Right cardiac atrium (tissue), 5 donors: ENCODE measurements at regions not wholly inside any gene's neighbourhood (a gene's known extent, or its start where the extent isn't known, plus 50 kb on each side); places are given as distances from the start of the nearest gene placed in this dataset.
"Not testable (repeated sequence)": the region's sequence is repeated elsewhere in the genome, so short reads cannot be mapped to it uniquely, and the experiment has no call there.

Source experiments
- ATAC-seq, 2 donors: fragments of 200-7000 bp; cut with Tn5 transposase; one replicate each; pipeline versions ENCODE4 v1.8.0 to v1.9.1; 2020; ENCODE audit warnings: moderate library complexity in 2 of 2, mild to moderate bottlenecking in 1 of 2
- DNase-seq, 3 donors: peaks; one replicate each; pipeline ENCODE4 v3.0.0-alpha.2; 2020
- H3K27ac ChIP-seq: one replicate; pipeline ENCODE4 v1.5.1; 2013; ENCODE audit warnings: mild to moderate bottlenecking, low read length, control low read depth, moderate library complexity
- H3K27me3 ChIP-seq: one replicate; pipeline ENCODE4 v1.6.1; 2013; ENCODE audit not compliant: control insufficient read depth, insufficient read depth
- H3K4me1 ChIP-seq: one replicate; pipeline ENCODE4 v1.6.1; 2013; ENCODE audit warnings: low read length; ENCODE audit not compliant: control insufficient read depth, insufficient read depth
- H3K4me3 ChIP-seq: one replicate; pipeline ENCODE4 v1.5.1; 2013; ENCODE audit warnings: low read length, control low read depth
- H3K9me3 ChIP-seq: one replicate; pipeline ENCODE4 v1.6.1; 2013; ENCODE audit warnings: low read length; ENCODE audit not compliant: control insufficient read depth
- WGBS: extraction: QIAGEN DNeasy Blood & Tissue Kit; methylation state at CpG from one replicate; pipeline ENCODE4 v1.1.7; 2013; 5-methylcytosine and 5-hydroxymethylcytosine counted together
- intact Hi-C, 4 donors: fragments of 100-400 bp; cut with DNase I; formaldehyde crosslinking; loops; one replicate each; pipeline versions ENCODE4 v1.11.0 to v1.14.0; 2022 to 2023
- donor health status: healthy with polysubstance abuse.
- donor health status: DM: no; HTN: yes; CAD: no.
- donor health status: DM: no; HTN: no; CAD: no.
- donor health status: DM: no; HTN: yes; CAD: no; lungs with severe emphysema.
- donor health status: DM: yes; HTN: yes; CAD: no.

DNA sequence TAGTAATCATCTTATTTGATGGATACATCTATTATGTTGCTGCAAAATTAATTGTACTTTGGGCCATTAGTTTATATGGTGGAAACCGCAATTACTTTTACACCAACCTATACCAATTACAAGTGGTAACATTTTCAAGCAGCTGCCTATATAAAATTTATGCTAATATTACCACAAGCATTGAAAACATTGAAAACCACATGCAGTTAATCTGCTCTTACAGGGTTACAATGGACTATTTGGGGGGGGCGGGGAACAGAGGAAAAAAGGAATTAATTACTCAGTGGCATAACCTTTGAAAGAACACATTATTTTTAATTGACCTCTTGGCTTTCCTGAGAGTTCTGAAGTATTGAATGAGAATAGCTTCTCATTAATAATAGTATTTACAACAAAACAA is 1793.2 kb downstream of the NCAM2 start:
- ATAC-seq: no peak
- intact Hi-C loops: loop anchor here in 1 of 4 donors (10.0 kb wide), 1 partner anchor 1787 kb away; no protein-coding TSS in a partner anchor

DNA sequence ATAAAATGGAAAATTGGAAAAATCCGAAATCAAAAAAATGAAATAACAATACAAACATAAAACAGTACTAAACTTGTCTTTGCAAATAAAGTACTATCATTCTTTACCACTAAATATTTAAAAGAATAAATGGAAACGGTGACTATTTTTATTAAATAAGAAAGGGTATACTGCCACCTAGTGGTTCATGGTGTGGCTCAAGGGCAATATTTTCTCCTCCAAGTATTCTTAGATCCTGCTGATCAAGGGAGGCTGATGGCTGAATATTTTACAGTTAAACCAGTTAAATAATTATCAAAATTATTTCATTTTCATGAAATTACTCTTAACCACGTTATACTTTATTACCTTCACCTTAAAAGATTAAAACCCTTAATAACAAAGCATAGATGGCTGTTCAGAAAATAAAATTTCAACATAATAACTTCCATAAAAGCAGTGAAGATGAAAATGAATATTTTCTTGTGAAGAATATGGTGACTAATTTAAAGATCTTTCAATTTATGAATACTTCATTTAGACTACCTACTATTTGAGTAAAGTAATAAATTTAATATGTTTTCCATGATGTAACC is 1793.9 kb downstream of the NCAM2 start:
- Histone ChIP-seq H3K27ac (no peak overlapping the region), H3K4me3 (no peak overlapping the region), H3K9me3 (no peaks in the 10 kb centered on the region), H3K4me1 (no peaks in the 10 kb centered on the region), H3K27me3 (no peaks in the 10 kb centered on the region)
- intact Hi-C loops: loop anchor here in 1 of 4 donors (10.0 kb wide), 1 partner anchor 1787 kb away; no protein-coding TSS in a partner anchor
- no peak for ATAC-seq
- DNase-seq: no peak
- WGBS: 0% methylated on average over 3 of the region's 3 CpGs

More for the DNA sequence above, 1793.2 kb downstream of the NCAM2 start:
- H3K4me3 ChIP-seq: no peak overlapping the region
- no peaks in the 10 kb centered on the region for H3K9me3 ChIP-seq
- H3K27me3 ChIP-seq: no peaks in the 10 kb centered on the region
- no peaks in the 10 kb centered on the region for H3K4me1 ChIP-seq
- WGBS: 69% methylated on average over 2 of the region's 2 CpGs
- no peak overlapping the region for H3K27ac ChIP-seq
- no peak for DNase-seq

DNA sequence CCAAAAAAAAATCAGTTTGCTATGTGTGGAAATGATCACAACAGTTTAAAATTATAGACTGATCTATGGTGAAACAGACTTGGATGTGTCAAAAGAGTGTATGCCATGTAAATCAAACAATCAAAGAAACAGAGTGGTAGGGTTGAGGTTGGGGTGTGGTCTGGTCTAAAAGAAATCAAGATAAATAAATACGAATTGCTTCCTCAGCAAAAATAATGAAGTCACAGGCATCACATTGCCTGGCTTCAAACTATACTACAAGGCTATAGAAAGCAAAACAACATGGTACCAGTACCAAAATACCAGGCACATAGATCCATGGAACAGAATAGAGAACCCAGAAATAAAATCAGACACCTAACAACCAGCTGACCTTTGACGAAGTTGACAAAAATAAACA is 1796.9 kb downstream of the NCAM2 start:
- ATAC-seq (no peak), DNase-seq (no peak)
- Histone ChIP-seq H3K27ac (no peak overlapping the region), H3K4me1 (no peaks in the 10 kb centered on the region), H3K4me3 (no peak overlapping the region), H3K27me3 (no peaks in the 10 kb centered on the region), H3K9me3 (no peaks in the 10 kb centered on the region)
- intact Hi-C loops: loop anchor here in 1 of 4 donors (10.0 kb wide), 1 partner anchor 1790 kb away; no protein-coding TSS in a partner anchor
- 80% methylated on average over 2 of the region's 2 CpGs for WGBS

DNA sequence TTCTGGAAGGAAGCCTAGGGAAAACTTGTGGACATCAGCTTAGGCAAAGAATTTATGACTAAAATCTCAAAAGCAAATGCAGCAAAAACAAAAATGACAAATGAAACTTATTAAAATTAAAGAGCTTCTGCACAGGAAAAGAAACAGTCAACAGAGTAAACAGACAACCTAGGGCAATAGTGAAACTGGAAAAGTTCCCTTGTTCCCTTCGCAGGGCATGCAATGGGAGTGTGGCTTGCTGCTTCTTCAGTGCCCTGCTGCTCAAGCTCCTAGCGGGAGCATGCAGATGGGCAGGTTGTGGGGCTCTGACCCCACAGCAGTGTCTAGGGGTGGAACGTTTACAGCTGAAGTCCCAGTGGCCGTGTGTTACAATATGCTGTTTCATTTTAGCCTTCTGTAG is 1797.4 kb downstream of the NCAM2 start:
- Histone ChIP-seq H3K4me3 (no peak overlapping the region), H3K27ac (no peak overlapping the region), H3K9me3 (no peaks in the 10 kb centered on the region), H3K27me3 (no peaks in the 10 kb centered on the region), H3K4me1 (no peaks in the 10 kb centered on the region)
- intact Hi-C loops: loop anchor here in 1 of 4 donors (10.0 kb wide), 1 partner anchor 1791 kb away; no protein-coding TSS in a partner anchor
- ATAC-seq (no peak), DNase-seq (no peak)
- WGBS: 53% methylated on average over 4 of the region's 4 CpGs

DNA sequence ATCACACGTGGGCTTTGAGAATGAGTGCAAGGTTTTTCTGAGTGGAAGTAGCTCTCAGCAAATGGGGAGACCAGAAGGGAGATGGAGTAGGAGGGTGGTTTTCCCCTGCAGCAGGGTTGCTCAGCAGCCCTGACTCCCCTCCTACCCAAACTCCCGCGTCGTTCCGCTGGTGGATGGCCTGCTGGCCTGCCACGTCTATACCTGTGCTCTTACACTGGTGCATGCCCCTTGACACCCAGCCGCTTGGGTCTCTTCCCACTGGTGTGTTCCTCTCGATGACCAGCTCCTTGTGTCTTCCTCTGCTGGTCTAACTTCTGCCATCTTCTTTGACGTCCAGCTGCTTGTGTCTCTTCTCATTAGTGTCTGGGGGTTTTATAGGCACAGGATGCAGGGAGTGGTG is 1797.9 kb downstream of the NCAM2 start:
- WGBS: 89% methylated on average over 9 of the region's 9 CpGs
- Histone ChIP-seq H3K4me1 (no peaks in the 10 kb centered on the region), H3K27ac (no peak overlapping the region), H3K27me3 (no peaks in the 10 kb centered on the region), H3K9me3 (no peaks in the 10 kb centered on the region), H3K4me3 (no peak overlapping the region)
- intact Hi-C loops: loop anchor here in 1 of 4 donors (10.0 kb wide), 1 partner anchor 1791 kb away; no protein-coding TSS in a partner anchor
- ATAC-seq (no peak), DNase-seq (no peak)

DNA sequence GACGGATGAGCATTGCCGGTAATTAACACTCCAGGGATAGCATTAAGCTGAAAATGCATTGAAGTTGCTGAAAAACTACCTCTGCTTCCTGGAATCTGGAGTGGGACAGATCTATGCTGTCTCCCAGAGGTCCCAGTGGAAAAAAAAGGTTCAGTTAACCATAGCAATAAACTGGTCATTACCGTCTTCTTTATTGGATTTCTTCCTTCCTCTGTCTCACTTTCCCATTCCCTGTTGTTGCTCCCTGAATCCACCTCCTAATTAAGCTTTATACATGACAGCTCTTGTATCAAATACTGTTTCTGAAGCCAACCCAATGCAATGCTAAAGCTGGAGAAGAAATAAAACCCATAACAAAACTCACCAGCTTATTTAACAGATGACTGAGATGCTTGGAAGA is 1805.9 kb downstream of the NCAM2 start:
- Histone ChIP-seq H3K27me3 (no peaks in the 10 kb centered on the region), H3K4me1 (no peaks in the 10 kb centered on the region), H3K27ac (no peak overlapping the region), H3K4me3 (no peak overlapping the region), H3K9me3 (no peaks in the 10 kb centered on the region)
- DNase-seq (no peak), ATAC-seq (no peak)
- 54% methylated on average over 3 of the region's 3 CpGs for WGBS
- intact Hi-C loops: no loop called here

DNA sequence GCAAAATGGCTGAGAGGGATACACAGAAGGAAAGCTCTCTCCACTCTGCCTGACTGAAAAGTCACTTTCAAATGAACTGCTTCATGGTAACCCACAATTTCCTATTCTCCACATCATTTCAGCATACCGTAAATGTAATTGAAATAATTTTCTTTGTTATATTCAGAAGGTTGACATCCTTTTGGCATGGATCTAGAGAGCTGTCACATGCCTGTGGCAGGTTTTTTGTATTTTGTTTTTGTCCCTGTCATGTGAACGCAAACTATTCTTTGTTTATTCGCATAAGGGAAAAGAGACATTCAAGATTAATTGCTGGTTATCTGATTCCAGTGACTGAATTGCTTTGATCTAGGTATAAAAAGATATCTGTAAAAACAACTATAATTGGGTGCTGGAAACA is 1808.1 kb downstream of the NCAM2 start:
- 85% methylated on average over 3 of the region's 3 CpGs for WGBS
- no peak overlapping the region for H3K4me3 ChIP-seq
- no peak for DNase-seq
- H3K27me3 ChIP-seq: no peaks in the 10 kb centered on the region
- intact Hi-C loops: no loop called here
- no peak for ATAC-seq
- no peaks in the 10 kb centered on the region for H3K9me3 ChIP-seq
- H3K27ac ChIP-seq: no peak overlapping the region
- no peaks in the 10 kb centered on the region for H3K4me1 ChIP-seq

DNA sequence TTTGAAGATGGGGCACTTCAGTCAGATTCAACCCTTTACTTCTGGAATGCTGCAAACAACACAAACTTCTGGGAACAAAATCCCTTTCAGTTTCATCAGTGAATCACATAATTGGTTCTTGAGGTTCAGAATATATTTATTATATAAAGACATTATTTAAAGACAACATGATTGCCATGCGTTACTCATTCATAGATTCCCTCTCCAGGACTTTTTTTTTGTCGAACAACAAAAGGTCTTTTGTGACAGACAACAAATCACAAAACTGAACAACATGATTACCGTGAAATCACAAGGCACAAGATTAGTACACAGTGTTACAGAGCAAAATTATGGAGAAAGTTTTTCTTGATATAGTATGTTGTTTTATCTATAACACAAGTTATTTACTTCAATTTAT is 1815.0 kb downstream of the NCAM2 start:
- no peaks in the 10 kb centered on the region for H3K27me3 ChIP-seq
- intact Hi-C loops: no loop called here

DNA sequence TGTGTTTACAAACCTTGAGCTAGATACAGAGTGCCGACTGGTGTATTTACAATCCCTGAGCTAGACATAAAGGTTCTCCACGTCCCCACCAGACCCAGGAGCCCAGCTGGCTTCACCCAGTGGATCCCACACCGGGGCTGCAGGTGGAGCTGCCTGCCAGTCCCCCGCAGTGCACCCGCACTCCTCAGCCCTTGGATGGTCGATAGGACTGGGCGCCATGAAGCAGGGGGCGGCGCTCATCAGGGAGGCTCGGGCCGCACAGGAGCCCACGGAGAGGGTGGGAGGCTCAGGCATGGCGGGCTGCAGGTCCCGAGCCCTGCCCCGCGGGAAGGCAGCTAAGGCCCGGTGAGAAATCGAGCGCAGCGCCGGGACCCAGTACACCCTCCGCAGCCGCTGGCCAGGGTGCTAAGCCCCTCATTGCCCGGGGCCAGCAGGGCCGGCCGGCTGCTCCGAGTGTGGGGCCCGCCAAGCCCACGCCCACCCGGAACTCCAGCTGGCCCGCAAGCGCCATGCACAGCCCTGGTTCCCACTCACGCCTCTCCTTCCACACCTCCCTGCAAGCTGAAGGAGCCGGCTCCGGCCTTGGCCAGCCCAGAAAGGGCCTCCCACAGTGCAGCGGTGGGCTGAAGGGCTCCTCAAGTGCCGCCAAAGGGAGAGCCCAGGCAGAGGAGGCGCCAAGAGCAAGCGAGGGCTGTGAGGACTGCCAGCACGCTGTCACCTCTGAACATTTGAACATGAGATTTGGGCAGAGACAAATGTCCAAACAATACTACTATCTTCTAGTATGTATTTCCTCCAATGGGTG is 1820.7 kb downstream of the NCAM2 start:
- H3K27ac ChIP-seq, ATAC-seq, intact Hi-C loops, H3K9me3 ChIP-seq, H3K4me1 ChIP-seq, DNase-seq, H3K4me3 ChIP-seq, H3K27me3 ChIP-seq: not testable (repeated sequence)
- 92% methylated on average over 40 of the region's 40 CpGs for WGBS

More for the DNA sequence above, 1815.0 kb downstream of the NCAM2 start:
- Histone ChIP-seq H3K9me3 (no peaks in the 10 kb centered on the region), H3K27ac (no peak overlapping the region), H3K4me3 (no peak overlapping the region), H3K4me1 (no peaks in the 10 kb centered on the region)
- no peak for DNase-seq
- 77% methylated on average over 3 of the region's 3 CpGs for WGBS
- no peak for ATAC-seq

DNA sequence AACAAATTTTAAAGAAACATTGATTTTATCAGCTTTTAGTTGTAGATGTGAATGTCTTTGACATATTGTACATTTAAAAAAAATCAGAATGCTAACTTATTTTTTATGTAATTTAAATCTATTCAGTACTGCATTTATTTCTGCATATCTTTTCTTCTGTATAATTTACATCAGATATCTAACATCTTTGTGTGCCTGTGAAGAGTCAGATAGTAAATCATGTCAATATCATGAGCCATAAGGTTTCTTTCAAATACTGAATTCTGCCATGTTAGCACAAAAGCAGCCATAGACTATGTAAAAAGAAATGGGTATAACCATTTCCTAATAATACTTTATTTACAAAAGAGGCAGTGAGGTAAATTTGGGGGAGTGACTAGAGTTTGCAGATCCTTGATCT is 1829.2 kb downstream of the NCAM2 start:
- intact Hi-C loops: no loop called here
- Histone ChIP-seq H3K27me3 (no peaks in the 10 kb centered on the region), H3K9me3 (no peaks in the 10 kb centered on the region), H3K4me1 (no peaks in the 10 kb centered on the region), H3K4me3 (no peak overlapping the region), H3K27ac (no peak overlapping the region)
- DNase-seq (no peak), ATAC-seq (no peak)

DNA sequence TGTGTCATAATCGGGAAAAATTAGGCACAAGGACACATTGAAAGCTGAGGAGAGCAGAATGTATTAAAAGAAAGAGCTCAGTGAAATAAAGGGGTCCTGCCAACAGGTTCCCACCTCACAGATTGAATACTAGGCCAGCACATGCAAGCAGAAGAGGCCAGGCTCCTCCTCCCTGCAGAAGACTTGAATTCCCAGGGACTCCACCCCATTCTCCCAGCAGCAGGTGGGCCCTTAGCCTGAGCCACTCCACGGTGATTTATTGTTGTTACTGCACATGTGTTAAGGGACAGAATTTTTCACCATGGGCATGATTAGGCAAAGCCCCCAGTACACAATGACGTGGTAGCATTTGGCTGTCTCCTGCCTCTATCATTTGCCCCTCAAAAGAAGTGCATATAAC is 1844.7 kb downstream of the NCAM2 start:
- 47% methylated on average over 3 of the region's 3 CpGs for WGBS
- ATAC-seq (no peak), DNase-seq (no peak)
- intact Hi-C loops: no loop called here
- no peak overlapping the region for H3K27ac ChIP-seq
- no peaks in the 10 kb centered on the region for H3K9me3 ChIP-seq
- H3K4me3 ChIP-seq: no peak overlapping the region
- no peaks in the 10 kb centered on the region for H3K4me1 ChIP-seq
- no peaks in the 10 kb centered on the region for H3K27me3 ChIP-seq
